Bronchial epithelial cell (primary cell): ENCODE measurements at regions not wholly inside any gene's neighbourhood (a gene's known extent, or its start where the extent isn't known, plus 50 kb on each side); places are given as distances from the start of the nearest gene placed in this dataset.

ENCODE experiments used
- DNase-seq: peaks from one replicate; pipeline ENCODE4 v3.0.0-alpha.2; 2010; ENCODE audit warnings: low read depth
- FAIRE-seq: peaks from 2 replicates; lab custom pipeline; 2011; peaks lifted over from hg19 to GRCh38; lab: Jason Lieb, UNC
- H3K27me3 ChIP-seq: 2 replicates; pipeline ENCODE4 v1.5.1; 2011; ENCODE audit warnings: low read length; ENCODE audit not compliant: control insufficient read depth, insufficient read depth
- H3K36me3 ChIP-seq: 2 replicates; pipeline ENCODE4 v1.5.1; 2011; ENCODE audit warnings: low read length; ENCODE audit not compliant: control insufficient read depth, insufficient read depth
- H3K4me3 ChIP-seq: 2 replicates; pipeline ENCODE4 v1.5.1; 2011; ENCODE audit warnings: mild to moderate bottlenecking, low read depth, low read length, control low read depth
- CTCF ChIP-seq: IDR thresholded peaks from 2 replicates; pipeline ENCODE4 v1.5.1; 2011; ENCODE audit warnings: mild to moderate bottlenecking, moderate library complexity, low read length, control low read depth, inconsistent platforms; ENCODE audit not compliant: insufficient read depth, severe bottlenecking

- H3K36me3 ChIP-seq, result no peaks in the 10 kb centered on the region
- H3K4me3 ChIP-seq, result no peak overlapping the region
- no peaks in the 10 kb centered on the region for H3K27me3 ChIP-seq
- DNase-seq (no peak), FAIRE-seq (no peak)
- no peak for TF ChIP-seq CTCF
These were observed 456.3 kb upstream of the MYT1L start for GRCh38 chr2:2787301-2787907.

GRCh38 chr2:2782007-2782406 lies 450.9 kb upstream of the MYT1L start:
- H3K36me3 ChIP-seq, result no peaks in the 10 kb centered on the region
- no peak for FAIRE-seq
- no peaks in the 10 kb centered on the region for H3K27me3 ChIP-seq
- H3K4me3 ChIP-seq, result no peak overlapping the region
- no peak for TF ChIP-seq CTCF
- no peak for DNase-seq

GRCh38 chr2:2779727-2780126 lies 448.7 kb upstream of the MYT1L start:
- peak; percentile 88 for FAIRE-seq
- no peaks in the 10 kb centered on the region for H3K27me3 ChIP-seq

GRCh38 chr2:2777876-2778275 lies 446.8 kb upstream of the MYT1L start:
- H3K4me3 ChIP-seq, result no peak overlapping the region
- H3K36me3 ChIP-seq, result no peaks in the 10 kb centered on the region
- TF ChIP-seq CTCF, result no peak
- no peaks in the 10 kb centered on the region for H3K27me3 ChIP-seq
- FAIRE-seq (no peak), DNase-seq (no peak)

More at GRCh38 chr2:2779727-2780126, 448.7 kb upstream of the MYT1L start:
- Histone ChIP-seq H3K36me3 (no peaks in the 10 kb centered on the region), H3K4me3 (no peak overlapping the region)
- no peak for TF ChIP-seq CTCF
- no peak for DNase-seq

GRCh38 chr2:2777213-2777612 lies 446.1 kb upstream of the MYT1L start:
- FAIRE-seq (no peak), DNase-seq (no peak)
- Histone ChIP-seq H3K36me3 (no peaks in the 10 kb centered on the region), H3K27me3 (no peaks in the 10 kb centered on the region), H3K4me3 (no peak overlapping the region)
- no peak for TF ChIP-seq CTCF

- DNase-seq (peak; percentile 44), FAIRE-seq (no peak)
- no peak for TF ChIP-seq CTCF
- H3K36me3 ChIP-seq, result no peaks in the 10 kb centered on the region
- H3K27me3 ChIP-seq, result no peaks in the 10 kb centered on the region
- no peak overlapping the region for H3K4me3 ChIP-seq
These were observed 443.9 kb upstream of the MYT1L start for GRCh38 chr2:2775018-2775417.
